CD4-positive, alpha-beta T cell (primary cell): ENCODE measurements at regions not wholly inside any gene's neighbourhood (a gene's known extent, or its start where the extent isn't known, plus 50 kb on each side); places are given as distances from the start of the nearest gene placed in this dataset.

Experiments used
- ATAC-seq: fragments of 200-7000 bp; cut with Tn5 transposase; one replicate; pipeline ENCODE4 v1.10.0; 2022; ENCODE audit warnings: mild to moderate bottlenecking; ENCODE audit not compliant: poor library complexity
- CTCF ChIA-PET: fragments of 350-600 bp; sonication (Branson Sonifier 250); formaldehyde crosslinking; loops from one replicate; lab custom pipeline; 2021; ENCODE audit warnings: antibody characterized with exemption, inconsistent platforms; lab: Charles Lee
- POLR2A ChIA-PET: fragments of 350-600 bp; sonication (Branson Sonifier 250); formaldehyde crosslinking; loops from one replicate; lab custom pipeline; 2021; ENCODE audit warnings: antibody characterized with exemption, inconsistent platforms; lab: Charles Lee
- DNase-seq, 14 experiments: peaks; one replicate each; pipeline ENCODE4 v3.0.0-alpha.2; 2013 to 2020; ENCODE audit warnings: mixed read lengths in 2 of 14
- H3K27ac ChIP-seq, 2 donors: one replicate each; pipeline versions ENCODE4 v1.5.1 to v1.7.0; 2013; ENCODE audit warnings: low read length in 2 of 2, low read depth in 1 of 2, mild to moderate bottlenecking in 1 of 2
- H3K27me3 ChIP-seq, 2 experiments: 1 replicate in 1 of 2; 2 replicates in 1 of 2; pipeline versions ENCODE4 v1.6.1 to v1.7.0; 2013; ENCODE audit warnings: low read length in 2 of 2, control low read depth in 1 of 2, mild to moderate bottlenecking in 1 of 2, moderate library complexity in 1 of 2; ENCODE audit not compliant: insufficient read depth in 2 of 2, control insufficient read depth in 1 of 2
- H3K36me3 ChIP-seq: one replicate; pipeline ENCODE4 v1.6.1; 2013; ENCODE audit warnings: low read length, control low read depth; ENCODE audit not compliant: insufficient read depth
- H3K4me1 ChIP-seq: one replicate; pipeline ENCODE4 v1.6.1; 2013; ENCODE audit warnings: low read length, control low read depth; ENCODE audit not compliant: insufficient read depth
- H3K4me3 ChIP-seq: one replicate; pipeline ENCODE4 v1.5.1; 2013; ENCODE audit warnings: mild to moderate bottlenecking, low read length, moderate library complexity
- H3K9me3 ChIP-seq, 2 experiments: 1 replicate in 1 of 2; 2 replicates in 1 of 2; pipeline versions ENCODE4 v1.6.1 to v1.7.0; 2013; ENCODE audit warnings: low read length in 2 of 2, mild to moderate bottlenecking in 2 of 2, control low read depth in 1 of 2, moderate library complexity in 1 of 2; ENCODE audit not compliant: control insufficient read depth in 1 of 2, insufficient read depth in 1 of 2
- H3K27ac Mint-ChIP-seq: one replicate; pipeline ENCODE4 v1.8.0; 2020; ENCODE audit warnings: mixed read lengths
- H3K27me3 Mint-ChIP-seq: one replicate; pipeline ENCODE4 v1.8.0; 2021; ENCODE audit warnings: mixed read lengths
- H3K36me3 Mint-ChIP-seq: one replicate; pipeline ENCODE4 v1.8.0; 2021; ENCODE audit warnings: low read depth, mixed read lengths
- H3K4me1 Mint-ChIP-seq: one replicate; pipeline ENCODE4 v1.8.0; 2021; ENCODE audit warnings: low read depth, mixed read lengths
- H3K4me3 Mint-ChIP-seq: one replicate; pipeline ENCODE4 v1.8.0; 2020; ENCODE audit warnings: mild to moderate bottlenecking, mixed read lengths
- H3K9me3 Mint-ChIP-seq: one replicate; pipeline ENCODE4 v1.8.0; 2020; ENCODE audit warnings: mixed read lengths
- intact Hi-C, 2 experiments: fragments of 100-400 bp; cut with DNase I in 1 of 2; cut with micrococcal nuclease in 1 of 2; formaldehyde crosslinking; loops; one replicate each; pipeline versions ENCODE4 v1.15.1 to v1.9.0; 2023 to 2025; cut with DNase I, micrococcal nuclease
- TF ChIP-seq, protein P1 (sequence below): fragments of 200-600 bp; IDR thresholded peaks from one replicate; pipeline ENCODE4 v1.8.0; 2022; ENCODE audit warnings: antibody characterized with exemption, mild to moderate bottlenecking

DNA sequence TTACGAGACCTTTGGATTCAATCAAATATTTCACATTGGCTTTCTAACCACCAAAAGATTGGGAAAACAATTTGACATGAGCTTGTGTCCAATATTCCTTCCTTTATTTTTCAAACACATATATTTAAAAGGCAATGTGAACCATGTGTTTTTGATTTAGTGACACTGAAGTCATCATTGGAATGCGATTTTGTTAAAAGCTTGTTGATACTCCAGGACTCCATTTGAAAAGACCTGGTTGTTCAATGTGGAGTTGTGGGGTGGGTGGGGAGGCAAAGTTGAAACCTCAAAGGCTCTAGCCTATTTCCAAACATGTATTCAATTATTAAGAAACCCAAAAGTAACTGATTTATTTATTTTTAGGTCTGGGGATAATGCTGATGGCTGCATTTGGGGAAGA is 114.1 kb upstream of the TRIB2 start:
- Mint-ChIP-seq H3K4me1 (peaks cover 25% of the 10 kb centered on the region), H3K27me3 (no peaks in the 10 kb centered on the region), H3K36me3 (no peaks in the 10 kb centered on the region), H3K9me3 (no peaks in the 10 kb centered on the region), H3K27ac (no peak overlapping the region), H3K4me3 (no peak overlapping the region)
- Histone ChIP-seq H3K27ac (no peak overlapping the region), H3K27me3 (no peaks in the 10 kb centered on the region), H3K4me3 (no peak overlapping the region), H3K4me1 (peaks cover 6% of the 10 kb centered on the region), H3K9me3 (no peaks in the 10 kb centered on the region), H3K36me3 (no peaks in the 10 kb centered on the region)
- CTCF ChIA-PET: interaction anchor here (0.8 kb wide), 1 partner anchor 12 kb away, joined by 3 read pairs; no protein-coding TSS in a partner anchor
- intact Hi-C loops: no loop called here
- TF ChIP-seq, protein P1, sequence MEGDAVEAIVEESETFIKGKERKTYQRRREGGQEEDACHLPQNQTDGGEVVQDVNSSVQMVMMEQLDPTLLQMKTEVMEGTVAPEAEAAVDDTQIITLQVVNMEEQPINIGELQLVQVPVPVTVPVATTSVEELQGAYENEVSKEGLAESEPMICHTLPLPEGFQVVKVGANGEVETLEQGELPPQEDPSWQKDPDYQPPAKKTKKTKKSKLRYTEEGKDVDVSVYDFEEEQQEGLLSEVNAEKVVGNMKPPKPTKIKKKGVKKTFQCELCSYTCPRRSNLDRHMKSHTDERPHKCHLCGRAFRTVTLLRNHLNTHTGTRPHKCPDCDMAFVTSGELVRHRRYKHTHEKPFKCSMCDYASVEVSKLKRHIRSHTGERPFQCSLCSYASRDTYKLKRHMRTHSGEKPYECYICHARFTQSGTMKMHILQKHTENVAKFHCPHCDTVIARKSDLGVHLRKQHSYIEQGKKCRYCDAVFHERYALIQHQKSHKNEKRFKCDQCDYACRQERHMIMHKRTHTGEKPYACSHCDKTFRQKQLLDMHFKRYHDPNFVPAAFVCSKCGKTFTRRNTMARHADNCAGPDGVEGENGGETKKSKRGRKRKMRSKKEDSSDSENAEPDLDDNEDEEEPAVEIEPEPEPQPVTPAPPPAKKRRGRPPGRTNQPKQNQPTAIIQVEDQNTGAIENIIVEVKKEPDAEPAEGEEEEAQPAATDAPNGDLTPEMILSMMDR: no peak
- ATAC-seq (no peak), DNase-seq (no peak)
- POLR2A ChIA-PET: no interaction called here

DNA sequence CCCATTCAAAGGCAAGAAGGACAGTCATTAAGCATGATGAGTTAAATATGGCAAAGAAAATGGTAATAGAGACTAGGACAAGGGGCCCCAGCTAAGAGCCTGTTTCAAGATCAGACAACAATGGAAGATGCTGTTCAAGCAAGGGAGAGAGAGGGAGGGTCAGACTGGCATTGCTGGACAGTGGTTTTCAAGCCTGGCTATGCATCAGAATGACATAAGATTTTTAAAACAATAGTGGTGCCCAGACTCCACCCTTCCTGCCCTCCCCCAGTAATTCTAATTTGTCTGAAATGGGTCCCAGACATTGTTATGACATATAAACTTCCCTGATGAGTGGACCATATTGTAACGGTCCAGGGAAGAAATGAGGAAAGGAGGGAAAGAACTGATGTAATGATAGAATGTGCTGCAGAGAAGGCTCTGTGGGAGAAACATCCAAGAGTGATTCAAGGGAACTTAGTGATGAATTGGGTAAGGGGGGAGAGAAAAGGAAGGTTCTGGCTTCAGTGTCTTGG is 112.9 kb upstream of the TRIB2 start:
- Mint-ChIP-seq H3K27ac (no peak overlapping the region), H3K27me3 (no peaks in the 10 kb centered on the region), H3K4me3 (no peak overlapping the region), H3K9me3 (no peaks in the 10 kb centered on the region), H3K4me1 (peaks cover 24% of the 10 kb centered on the region), H3K36me3 (no peaks in the 10 kb centered on the region)
- intact Hi-C loops: no loop called here
- H3K36me3 ChIP-seq: no peaks in the 10 kb centered on the region
- ATAC-seq: no peak
- peaks cover 6% of the 10 kb centered on the region for H3K4me1 ChIP-seq
- no peak for DNase-seq
- CTCF ChIA-PET: no interaction called here
- POLR2A ChIA-PET: no interaction called here
- no peaks in the 10 kb centered on the region for H3K27me3 ChIP-seq
- H3K4me3 ChIP-seq: no peak overlapping the region
- TF ChIP-seq, protein P1: no peak
- H3K9me3 ChIP-seq: no peaks in the 10 kb centered on the region
- no peak overlapping the region for H3K27ac ChIP-seq

DNA sequence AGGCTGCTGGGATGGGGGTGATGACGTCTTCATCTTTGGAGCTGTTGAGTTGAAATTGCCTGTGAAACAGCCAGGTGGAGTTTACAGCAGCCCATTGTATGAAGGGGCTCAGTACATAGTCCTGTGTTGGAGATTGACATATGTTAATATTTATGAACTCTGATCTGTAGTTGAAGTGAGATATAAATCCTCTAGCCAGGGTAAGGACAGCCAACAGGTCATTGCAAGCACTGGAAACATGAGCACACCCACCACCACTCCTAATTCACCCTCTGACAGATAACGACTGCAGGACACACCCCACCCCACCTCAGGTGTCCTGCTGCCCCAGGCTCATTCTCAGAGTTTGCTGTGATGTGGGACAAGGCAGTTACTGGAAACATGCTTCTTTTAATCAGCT is 112.4 kb upstream of the TRIB2 start:
- peaks cover 6% of the 10 kb centered on the region for H3K4me1 ChIP-seq
- intact Hi-C loops: no loop called here
- peaks cover 0 to 1% of the 10 kb centered on the region in 2 experiments for H3K9me3 ChIP-seq
- no peaks in the 10 kb centered on the region for H3K36me3 ChIP-seq
- no peaks in the 10 kb centered on the region for H3K27me3 ChIP-seq
- no peak overlapping the region for H3K4me3 Mint-ChIP-seq
- H3K9me3 Mint-ChIP-seq: no peaks in the 10 kb centered on the region
- peaks cover 24% of the 10 kb centered on the region for H3K4me1 Mint-ChIP-seq
- H3K27ac ChIP-seq: no peak overlapping the region
- ChIA-PET POLR2A (no interaction called here), CTCF (no interaction called here)
- no peaks in the 10 kb centered on the region for H3K27me3 Mint-ChIP-seq
- ATAC-seq (no peak), DNase-seq (no peak)
- no peak overlapping the region for H3K4me3 ChIP-seq
- H3K27ac Mint-ChIP-seq: no peak overlapping the region
- H3K36me3 Mint-ChIP-seq: no peaks in the 10 kb centered on the region
- TF ChIP-seq, protein P1: no peak
